HepG2 (cell line): ENCODE measurements at regions not wholly inside any gene's neighbourhood (a gene's known extent, or its start where the extent isn't known, plus 50 kb on each side); places are given as distances from the start of the nearest gene placed in this dataset.

Experiments
- ATAC-seq: fragments of 200-7000 bp; cut with Tn5 transposase; 3 replicates; pipeline ENCODE4 v1.9.1; 2020; ENCODE audit warnings: mild to moderate bottlenecking, moderate library complexity
- BruUV-seq: library from RNA; stranded (reverse); fragments of 400-500 nt; replicated peaks from 2 replicates; lab custom pipeline; 2021; lab: Mats Ljungman, UMichigan
- CTCF ChIA-PET: fragments of 300-600 bp; formaldehyde crosslinking; extraction: SDS; loops from one replicate; lab custom pipeline; 2021; ENCODE audit warnings: low total read pairs, inconsistent platforms, low intra/inter-chr PET ratio; lab: Yijun Ruan, JAX
- POLR2A ChIA-PET: fragments of 350-600 bp; sonication (Branson Sonifier 250); formaldehyde crosslinking; loops from one replicate; lab custom pipeline; 2020; ENCODE audit warnings: antibody characterized with exemption, inconsistent platforms; lab: Yijun Ruan, JAX
- DNase-seq: peaks from one replicate; pipeline ENCODE4 v3.0.0-alpha.2; 2015; ENCODE audit warnings: low spot score
- FAIRE-seq: peaks from 3 replicates; lab custom pipeline; 2011; peaks lifted over from hg19 to GRCh38; lab: Jason Lieb, UNC
- H2AFZ ChIP-seq: one replicate; pipeline ENCODE4 v1.6.1; 2011; ENCODE audit warnings: low read length, inconsistent platforms
- H3K27ac ChIP-seq: fragments of 300-600 bp; 3 replicates; pipeline ENCODE4 v1.8.0; 2011; ENCODE audit warnings: mixed run types, mild to moderate bottlenecking, mixed read lengths, low read length, inconsistent platforms; ENCODE audit not compliant: insufficient read depth; ENCODE audit errors: extremely low read length
- H3K27me3 ChIP-seq, 2 experiments: fragments of 200-600 bp in 1 of 2; 2 replicates in 1 of 2; 3 replicates in 1 of 2; pipeline versions ENCODE4 v1.6.0 to v1.8.0; 2011; ENCODE audit warnings: low read length in 2 of 2, mild to moderate bottlenecking in 2 of 2, moderate library complexity in 2 of 2, inconsistent platforms in 1 of 2; ENCODE audit not compliant: insufficient read depth in 2 of 2, control insufficient read depth in 1 of 2
- H3K36me3 ChIP-seq, 2 experiments: fragments of 200-600 bp in 1 of 2; replicated peaks in 1 of 2; 2 replicates in 1 of 2; 3 replicates in 1 of 2; pipeline versions ENCODE4 v1.5.1 to v1.8.0; 2011; ENCODE audit warnings: low read length in 2 of 2, inconsistent platforms in 1 of 2; ENCODE audit not compliant: insufficient read depth in 2 of 2, control insufficient read depth in 1 of 2
- H3K4me1 ChIP-seq: 2 replicates; pipeline ENCODE4 v1.5.1; 2012; ENCODE audit warnings: low read length, inconsistent platforms; ENCODE audit not compliant: insufficient read depth
- H3K4me2 ChIP-seq: 2 replicates; pipeline ENCODE4 v1.6.0; 2011; ENCODE audit warnings: low read depth, low read length, inconsistent platforms
- H3K4me3 ChIP-seq, 3 experiments: fragments of 200-600 bp in 1 of 3; sonication (generic), shearing (Covaris generic) in 1 of 3; replicated peaks in 1 of 3; 2 replicates each; pipeline ENCODE4 v1.5.1; 2011 to 2016; ENCODE audit warnings: low read length in 3 of 3, inconsistent platforms in 2 of 3, low read depth in 2 of 3, mild to moderate bottlenecking in 2 of 3, control low read depth in 1 of 3, mixed read lengths in 1 of 3; ENCODE audit not compliant: insufficient read depth in 1 of 3
- H3K79me2 ChIP-seq: one replicate; pipeline ENCODE4 v1.6.1; 2011; ENCODE audit warnings: low read length, inconsistent platforms; ENCODE audit not compliant: insufficient read depth
- H3K9ac ChIP-seq: 2 replicates; pipeline ENCODE4 v1.6.0; 2011; ENCODE audit warnings: mild to moderate bottlenecking, low read depth, low read length, inconsistent platforms; ENCODE audit not compliant: insufficient read depth
- H3K9me3 ChIP-seq: 2 replicates; pipeline ENCODE4 v1.5.1; 2012; ENCODE audit warnings: mild to moderate bottlenecking, low read length
- H4K20me1 ChIP-seq: 2 replicates; pipeline ENCODE4 v1.6.0; 2011; ENCODE audit warnings: inconsistent platforms, mild to moderate bottlenecking, low read length, moderate library complexity; ENCODE audit not compliant: insufficient read depth
- ELF3 ChIP-seq: IDR thresholded peaks from 2 replicates; pipeline ENCODE4 v1.6.1; 2016; ENCODE audit warnings: missing genetic modification reagents, missing compliant biosample characterization
- HOXA9 ChIP-seq: sonication (generic); formaldehyde crosslinking; IDR thresholded peaks from 2 replicates; pipeline ENCODE4 v1.8.1; 2022; ENCODE audit warnings: missing genetic modification reagents, mild to moderate bottlenecking, moderate library complexity, borderline replicate concordance
- NR2F1 ChIP-seq, 2 experiments: fragments of 450-650 bp in 1 of 2; formaldehyde crosslinking in 1 of 2; IDR thresholded peaks; 2 replicates each; pipeline versions ENCODE4 v1.5.0 to v1.6.1; 2016 to 2020; ENCODE audit warnings: mild to moderate bottlenecking in 1 of 2, missing compliant biosample characterization in 1 of 2, missing genetic modification reagents in 1 of 2, moderate library complexity in 1 of 2
- SKI ChIP-seq: fragments of 450-650 bp; IDR thresholded peaks from one replicate; pipeline ENCODE4 v1.6.1; 2018; ENCODE audit warnings: mild to moderate bottlenecking; ENCODE audit not compliant: partially characterized antibody
- SMAD3 ChIP-seq: sonication (generic); formaldehyde crosslinking; IDR thresholded peaks from 2 replicates; pipeline ENCODE4 v1.4.0; 2020; ENCODE audit warnings: missing genetic modification reagents
- STAG1 ChIP-seq: sonication (generic); formaldehyde crosslinking; IDR thresholded peaks from 2 replicates; pipeline ENCODE4 v1.4.0; 2020; ENCODE audit warnings: missing genetic modification reagents
- WGBS: methylation state at CpG from one replicate; pipeline ENCODE4 v1.1.6; 2017; ENCODE audit warnings: low lambda C conversion rate; 5-methylcytosine and 5-hydroxymethylcytosine counted together
- in situ Hi-C: cut with HindIII; loops from 2 replicates; pipeline ENCODE4 v1.10.0; 2017; ENCODE audit warnings: low pct_unique_long_range_greater_than_20kb; ENCODE audit not compliant: extremely low pct_ligation_motif_present
- intact Hi-C: fragments of 100-400 bp; cut with micrococcal nuclease; formaldehyde crosslinking; loops from one replicate; pipeline ENCODE4 v1.10.0; 2022; ENCODE audit not compliant: unreplicated experiment
- TF ChIP-seq, protein P1 (sequence below): sonication (generic); formaldehyde crosslinking; IDR thresholded peaks from 2 replicates; pipeline ENCODE4 v1.8.0; 2022; ENCODE audit warnings: mild to moderate bottlenecking, missing genetic modification reagents, moderate library complexity
- TF ChIP-seq, protein P2 (sequence below): sonication (generic); formaldehyde crosslinking; IDR thresholded peaks from 2 replicates; pipeline ENCODE4 v1.4.0; 2020; ENCODE audit warnings: low read depth, missing genetic modification reagents
- TF ChIP-seq, protein P3 (sequence below): IDR thresholded peaks from 2 replicates; pipeline ENCODE4 v1.4.0; 2020; ENCODE audit warnings: mild to moderate bottlenecking, missing genetic modification reagents

DNA sequence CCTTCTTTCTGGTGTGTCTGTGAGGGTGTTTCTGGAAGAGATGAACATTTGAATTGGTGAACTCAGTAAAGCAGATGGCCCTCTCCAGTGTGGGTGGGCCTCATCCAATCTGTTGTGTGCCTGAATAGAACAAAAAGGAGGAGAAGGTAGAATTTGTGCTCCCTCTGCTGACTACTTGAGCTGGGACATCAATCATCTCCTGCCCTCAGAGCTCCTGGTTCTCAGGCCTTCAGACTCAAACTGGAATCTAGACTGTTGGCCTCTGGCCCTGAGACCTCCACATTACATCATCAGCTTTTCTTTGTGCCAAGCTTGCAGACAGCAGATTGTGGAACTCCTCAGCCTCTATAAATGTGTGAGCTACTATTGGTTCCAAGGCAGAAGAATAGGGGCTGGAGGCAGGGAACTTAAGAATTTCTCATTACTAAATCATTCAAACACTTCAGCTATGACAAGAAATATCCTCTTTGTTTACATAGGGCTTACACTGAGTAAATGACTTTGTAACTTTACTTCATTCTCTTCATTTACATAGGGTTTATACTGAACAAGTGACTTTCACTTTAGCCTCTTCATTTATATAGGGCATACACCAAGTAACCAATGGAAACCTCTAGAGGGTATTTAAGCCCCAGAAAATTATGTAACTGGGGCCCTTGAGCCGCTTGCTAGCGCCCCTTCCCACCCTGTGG, 86.9 kb upstream of the NWD2 start:
- H3K27me3 ChIP-seq, result no peaks in the 10 kb centered on the region
- TF ChIP-seq STAG1, result peak; percentile 19; the same call in 1 of the 2 replicates
- no peak for TF ChIP-seq SMAD3 (CRISPR knock-in tag)
- TF ChIP-seq, all 625 proteins: peak for 1
- Histone ChIP-seq H3K9ac (no peak overlapping the region), H3K4me3 (no peak overlapping the region), H3K9me3 (no peaks in the 10 kb centered on the region), H3K4me2 (no peak overlapping the region), H3K79me2 (no peaks in the 10 kb centered on the region), H3K27ac (no peak overlapping the region), H2AFZ (no peak overlapping the region), H4K20me1 (no peaks in the 10 kb centered on the region), H3K36me3 (no peaks in the 10 kb centered on the region), H3K4me1 (no peaks in the 10 kb centered on the region)
- no peak for ATAC-seq
- POLR2A ChIA-PET, result no interaction called here
- in situ Hi-C loops (no loop called here), intact Hi-C loops (no loop called here)
- WGBS, result 28% methylated on average over 2 of the region's 2 CpGs
- CTCF ChIA-PET, result no interaction called here
- BruUV-seq, result no TSS peak
- no peak for DNase-seq
- FAIRE-seq, result no peak

DNA sequence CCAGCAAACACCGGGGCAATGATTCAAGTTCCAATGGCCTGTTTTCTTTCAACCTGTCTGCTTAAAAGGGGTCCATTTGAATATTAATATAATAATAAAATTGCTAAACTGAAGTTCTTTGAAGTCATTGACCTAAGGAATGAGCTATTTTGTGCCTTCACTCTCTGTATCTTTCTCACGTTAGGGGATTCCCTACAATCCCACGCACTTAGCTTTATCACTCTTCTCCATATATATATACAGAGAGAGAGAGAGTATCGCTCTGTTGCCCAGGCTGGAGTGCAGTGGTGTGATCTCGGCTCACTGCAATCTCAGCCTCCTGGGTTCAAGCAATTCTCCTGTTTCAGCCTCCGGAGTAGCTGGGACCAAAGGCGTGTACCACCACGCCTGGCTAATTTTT, 83.9 kb upstream of the NWD2 start:
- no peak overlapping the region for H2AFZ ChIP-seq
- H3K4me1 ChIP-seq, result no peaks in the 10 kb centered on the region
- FAIRE-seq (no peak), DNase-seq (no peak), ATAC-seq (no peak)
- H4K20me1 ChIP-seq, result no peaks in the 10 kb centered on the region
- no peaks in the 10 kb centered on the region for H3K79me2 ChIP-seq
- no peaks in the 10 kb centered on the region for H3K27me3 ChIP-seq
- H3K27ac ChIP-seq, result no peak overlapping the region
- BruUV-seq, result no TSS peak
- no peak overlapping the region for H3K4me2 ChIP-seq
- no peaks in the 10 kb centered on the region for H3K36me3 ChIP-seq
- WGBS, result 46% methylated on average over 8 of the region's 8 CpGs
- ChIA-PET POLR2A (no interaction called here), CTCF (no interaction called here)
- no peak for TF ChIP-seq HOXA9
- no peak for TF ChIP-seq SKI
- TF ChIP-seq, protein P1, sequence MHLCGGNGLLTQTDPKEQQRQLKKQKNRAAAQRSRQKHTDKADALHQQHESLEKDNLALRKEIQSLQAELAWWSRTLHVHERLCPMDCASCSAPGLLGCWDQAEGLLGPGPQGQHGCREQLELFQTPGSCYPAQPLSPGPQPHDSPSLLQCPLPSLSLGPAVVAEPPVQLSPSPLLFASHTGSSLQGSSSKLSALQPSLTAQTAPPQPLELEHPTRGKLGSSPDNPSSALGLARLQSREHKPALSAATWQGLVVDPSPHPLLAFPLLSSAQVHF (CRISPR knock-in tag), result no peak
- no peak for TF ChIP-seq NR2F1 (CRISPR knock-in tag; IDR thresholded peaks at IDR 0.05)
- no peak for TF ChIP-seq ELF3 (CRISPR knock-in tag)
- TF ChIP-seq, protein P2, sequence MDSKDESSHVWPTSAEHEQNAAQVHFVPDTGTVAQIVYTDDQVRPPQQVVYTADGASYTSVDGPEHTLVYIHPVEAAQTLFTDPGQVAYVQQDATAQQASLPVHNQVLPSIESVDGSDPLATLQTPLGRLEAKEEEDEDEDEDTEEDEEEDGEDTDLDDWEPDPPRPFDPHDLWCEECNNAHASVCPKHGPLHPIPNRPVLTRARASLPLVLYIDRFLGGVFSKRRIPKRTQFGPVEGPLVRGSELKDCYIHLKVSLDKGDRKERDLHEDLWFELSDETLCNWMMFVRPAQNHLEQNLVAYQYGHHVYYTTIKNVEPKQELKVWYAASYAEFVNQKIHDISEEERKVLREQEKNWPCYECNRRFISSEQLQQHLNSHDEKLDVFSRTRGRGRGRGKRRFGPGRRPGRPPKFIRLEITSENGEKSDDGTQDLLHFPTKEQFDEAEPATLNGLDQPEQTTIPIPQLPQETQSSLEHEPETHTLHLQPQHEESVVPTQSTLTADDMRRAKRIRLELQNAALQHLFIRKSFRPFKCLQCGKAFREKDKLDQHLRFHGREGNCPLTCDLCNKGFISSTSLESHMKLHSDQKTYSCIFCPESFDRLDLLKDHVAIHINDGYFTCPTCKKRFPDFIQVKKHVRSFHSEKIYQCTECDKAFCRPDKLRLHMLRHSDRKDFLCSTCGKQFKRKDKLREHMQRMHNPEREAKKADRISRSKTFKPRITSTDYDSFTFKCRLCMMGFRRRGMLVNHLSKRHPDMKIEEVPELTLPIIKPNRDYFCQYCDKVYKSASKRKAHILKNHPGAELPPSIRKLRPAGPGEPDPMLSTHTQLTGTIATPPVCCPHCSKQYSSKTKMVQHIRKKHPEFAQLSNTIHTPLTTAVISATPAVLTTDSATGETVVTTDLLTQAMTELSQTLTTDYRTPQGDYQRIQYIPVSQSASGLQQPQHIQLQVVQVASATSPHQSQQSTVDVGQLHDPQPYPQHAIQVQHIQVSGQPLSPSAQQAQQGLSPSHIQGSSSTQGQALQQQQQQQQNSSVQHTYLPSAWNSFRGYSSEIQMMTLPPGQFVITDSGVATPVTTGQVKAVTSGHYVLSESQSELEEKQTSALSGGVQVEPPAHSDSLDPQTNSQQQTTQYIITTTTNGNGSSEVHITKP, result no peak
- TF ChIP-seq, protein P3, sequence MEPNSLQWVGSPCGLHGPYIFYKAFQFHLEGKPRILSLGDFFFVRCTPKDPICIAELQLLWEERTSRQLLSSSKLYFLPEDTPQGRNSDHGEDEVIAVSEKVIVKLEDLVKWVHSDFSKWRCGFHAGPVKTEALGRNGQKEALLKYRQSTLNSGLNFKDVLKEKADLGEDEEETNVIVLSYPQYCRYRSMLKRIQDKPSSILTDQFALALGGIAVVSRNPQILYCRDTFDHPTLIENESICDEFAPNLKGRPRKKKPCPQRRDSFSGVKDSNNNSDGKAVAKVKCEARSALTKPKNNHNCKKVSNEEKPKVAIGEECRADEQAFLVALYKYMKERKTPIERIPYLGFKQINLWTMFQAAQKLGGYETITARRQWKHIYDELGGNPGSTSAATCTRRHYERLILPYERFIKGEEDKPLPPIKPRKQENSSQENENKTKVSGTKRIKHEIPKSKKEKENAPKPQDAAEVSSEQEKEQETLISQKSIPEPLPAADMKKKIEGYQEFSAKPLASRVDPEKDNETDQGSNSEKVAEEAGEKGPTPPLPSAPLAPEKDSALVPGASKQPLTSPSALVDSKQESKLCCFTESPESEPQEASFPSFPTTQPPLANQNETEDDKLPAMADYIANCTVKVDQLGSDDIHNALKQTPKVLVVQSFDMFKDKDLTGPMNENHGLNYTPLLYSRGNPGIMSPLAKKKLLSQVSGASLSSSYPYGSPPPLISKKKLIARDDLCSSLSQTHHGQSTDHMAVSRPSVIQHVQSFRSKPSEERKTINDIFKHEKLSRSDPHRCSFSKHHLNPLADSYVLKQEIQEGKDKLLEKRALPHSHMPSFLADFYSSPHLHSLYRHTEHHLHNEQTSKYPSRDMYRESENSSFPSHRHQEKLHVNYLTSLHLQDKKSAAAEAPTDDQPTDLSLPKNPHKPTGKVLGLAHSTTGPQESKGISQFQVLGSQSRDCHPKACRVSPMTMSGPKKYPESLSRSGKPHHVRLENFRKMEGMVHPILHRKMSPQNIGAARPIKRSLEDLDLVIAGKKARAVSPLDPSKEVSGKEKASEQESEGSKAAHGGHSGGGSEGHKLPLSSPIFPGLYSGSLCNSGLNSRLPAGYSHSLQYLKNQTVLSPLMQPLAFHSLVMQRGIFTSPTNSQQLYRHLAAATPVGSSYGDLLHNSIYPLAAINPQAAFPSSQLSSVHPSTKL, result no peak
- no peaks in the 10 kb centered on the region for H3K9me3 ChIP-seq
- in situ Hi-C loops (no loop called here), intact Hi-C loops (no loop called here)
- H3K4me3 ChIP-seq, result no peak overlapping the region
- H3K9ac ChIP-seq, result no peak overlapping the region
